DND-41 (cell line): ENCODE measurements at regions not wholly inside any gene's neighbourhood (a gene's known extent, or its start where the extent isn't known, plus 50 kb on each side); places are given as distances from the start of the nearest gene placed in this dataset.

ENCODE experiments used
- ATAC-seq: fragments of 200-7000 bp; cut with Tn5 transposase; 3 replicates; pipeline ENCODE4 v1.9.1; 2021; ENCODE audit warnings: low read depth; ENCODE audit not compliant: insufficient read depth
- DNase-seq: peaks from one replicate; pipeline ENCODE4 v3.0.0-alpha.2; 2020
- H2AFZ ChIP-seq: 2 replicates; pipeline ENCODE4 v1.6.0; 2012; ENCODE audit warnings: low read depth, low read length
- H3K27ac ChIP-seq: 2 replicates; pipeline ENCODE4 v1.5.1; 2012; ENCODE audit warnings: low read length, inconsistent platforms
- H3K27me3 ChIP-seq: fragments of 200-600 bp; sonication (generic); 2 replicates; pipeline ENCODE4 v1.6.0; 2012; ENCODE audit warnings: low read length, mild to moderate bottlenecking, inconsistent platforms; ENCODE audit not compliant: insufficient read depth, poor library complexity
- H3K36me3 ChIP-seq: 2 replicates; pipeline ENCODE4 v1.5.1; 2012; ENCODE audit warnings: low read length, inconsistent platforms; ENCODE audit not compliant: insufficient read depth
- H3K4me1 ChIP-seq: 2 replicates; pipeline ENCODE4 v1.5.1; 2012; ENCODE audit warnings: mild to moderate bottlenecking, low read length; ENCODE audit not compliant: insufficient read depth
- H3K4me2 ChIP-seq: 2 replicates; pipeline ENCODE4 v1.6.0; 2012; ENCODE audit warnings: mild to moderate bottlenecking, moderate library complexity, low read length, inconsistent platforms; ENCODE audit not compliant: insufficient read depth
- H3K4me3 ChIP-seq, 2 experiments: fragments of 200-600 bp in 1 of 2; shearing (Covaris generic) in 1 of 2; 2 replicates each; pipeline ENCODE4 v1.5.1; 2012 to 2016; ENCODE audit warnings: inconsistent platforms in 2 of 2, low read length in 2 of 2, mild to moderate bottlenecking in 2 of 2, low read depth in 1 of 2, moderate library complexity in 1 of 2
- H3K79me2 ChIP-seq: 2 replicates; pipeline ENCODE4 v1.6.0; 2012; ENCODE audit warnings: low read length, inconsistent platforms; ENCODE audit not compliant: insufficient read depth
- H3K9ac ChIP-seq: 2 replicates; pipeline ENCODE4 v1.6.0; 2012; ENCODE audit warnings: low read depth, mild to moderate bottlenecking, inconsistent platforms, low read length, moderate library complexity
- H3K9me3 ChIP-seq: 2 replicates; pipeline ENCODE4 v1.5.1; 2012; ENCODE audit warnings: low read length, moderate library complexity, mild to moderate bottlenecking, inconsistent platforms; ENCODE audit not compliant: insufficient read depth, severe bottlenecking
- H4K20me1 ChIP-seq: 2 replicates; pipeline ENCODE4 v1.6.0; 2012; ENCODE audit warnings: low read length; ENCODE audit not compliant: insufficient read depth
- CTCF ChIP-seq: IDR thresholded peaks from 2 replicates; pipeline ENCODE4 v1.5.1; 2012; ENCODE audit warnings: borderline replicate concordance, low read length, moderate library complexity, mild to moderate bottlenecking; ENCODE audit not compliant: poor library complexity, severe bottlenecking; ENCODE audit errors: extremely low read depth
- EZH2 ChIP-seq: IDR thresholded peaks from 3 replicates; pipeline ENCODE4 v1.6.1; 2012; ENCODE audit warnings: borderline replicate concordance, low read depth, mild to moderate bottlenecking, moderate library complexity, low read length, inconsistent platforms; ENCODE audit not compliant: severe bottlenecking

- Histone ChIP-seq H4K20me1 (peaks cover 3% of the 10 kb centered on the region; the same call in 1 of the 2 replicates), H3K9ac (no peak overlapping the region), H3K4me1 (no peaks in the 10 kb centered on the region), H2AFZ (no peak overlapping the region), H3K36me3 (no peaks in the 10 kb centered on the region), H3K27ac (no peak overlapping the region), H3K79me2 (no peaks in the 10 kb centered on the region), H3K4me3 (no peak overlapping the region), H3K4me2 (no peak overlapping the region), H3K27me3 (peaks cover 18% of the 10 kb centered on the region), H3K9me3 (no peaks in the 10 kb centered on the region)
- TF ChIP-seq CTCF (no peak), EZH2 (no peak)
- ATAC-seq (no peak), DNase-seq (no peak)
Observed at GRCh38 chr10:78912361-78913218, 156.2 kb upstream of the ZMIZ1 start.

GRCh38 chr10:78913219-78914059, 155.3 kb upstream of the ZMIZ1 start:
- TF ChIP-seq EZH2 (no peak), CTCF (no peak)
- Histone ChIP-seq H3K4me3 (no peak overlapping the region), H4K20me1 (peaks cover 3% of the 10 kb centered on the region; the same call in 1 of the 2 replicates), H3K9ac (no peak overlapping the region), H3K79me2 (no peaks in the 10 kb centered on the region), H3K36me3 (no peaks in the 10 kb centered on the region), H3K4me2 (no peak overlapping the region), H3K9me3 (no peaks in the 10 kb centered on the region), H3K4me1 (no peaks in the 10 kb centered on the region), H3K27ac (no peak overlapping the region), H3K27me3 (peaks cover 21% of the 10 kb centered on the region), H2AFZ (no peak overlapping the region)
- DNase-seq (no peak), ATAC-seq (no peak)

GRCh38 chr10:78914060-78914378, 154.7 kb upstream of the ZMIZ1 start:
- TF ChIP-seq CTCF, result no peak
- TF ChIP-seq EZH2, result no peak
- Histone ChIP-seq H4K20me1 (peaks cover 3% of the 10 kb centered on the region; the same call in 1 of the 2 replicates), H3K79me2 (no peaks in the 10 kb centered on the region), H2AFZ (no peak overlapping the region), H3K27me3 (peaks cover 21% of the 10 kb centered on the region), H3K9me3 (no peaks in the 10 kb centered on the region), H3K4me2 (no peak overlapping the region), H3K27ac (no peak overlapping the region), H3K9ac (no peak overlapping the region), H3K4me3 (no peak overlapping the region), H3K36me3 (no peaks in the 10 kb centered on the region), H3K4me1 (no peaks in the 10 kb centered on the region)
- ATAC-seq (no peak), DNase-seq (no peak)
